Nephron progenitor cell (in vitro differentiated cells): ENCODE measurements at regions not wholly inside any gene's neighbourhood (a gene's known extent, or its start where the extent isn't known, plus 50 kb on each side); places are given as distances from the start of the nearest gene placed in this dataset.

Experiments
- DNase-seq: peaks from one replicate; pipeline ENCODE4 v3.0.0; 2021
- H3K27ac Mint-ChIP-seq: 2 replicates; pipeline ENCODE4 v1.8.0; 2021; ENCODE audit warnings: mild to moderate bottlenecking, moderate library complexity, mixed read lengths
- H3K27me3 Mint-ChIP-seq: 2 replicates; pipeline ENCODE4 v1.8.0; 2021; ENCODE audit warnings: mild to moderate bottlenecking, low read depth, mixed read lengths; ENCODE audit not compliant: poor library complexity
- H3K36me3 Mint-ChIP-seq: 2 replicates; pipeline ENCODE4 v1.8.0; 2021; ENCODE audit warnings: low read depth, mixed read lengths
- H3K4me1 Mint-ChIP-seq: 2 replicates; pipeline ENCODE4 v1.8.0; 2021; ENCODE audit warnings: mixed read lengths
- H3K4me3 Mint-ChIP-seq: 2 replicates; pipeline ENCODE4 v1.8.0; 2021; ENCODE audit warnings: mild to moderate bottlenecking, moderate library complexity, mixed read lengths
- H3K9me3 Mint-ChIP-seq: 2 replicates; pipeline ENCODE4 v1.8.0; 2021; ENCODE audit warnings: mild to moderate bottlenecking, moderate library complexity, mixed read lengths
- TF ChIP-seq, protein P1 (sequence below): fragments of 200-600 bp; sonication (generic); IDR thresholded peaks from 2 replicates; pipeline ENCODE4 v1.5.0; 2021; ENCODE audit warnings: antibody characterized with exemption

DNA sequence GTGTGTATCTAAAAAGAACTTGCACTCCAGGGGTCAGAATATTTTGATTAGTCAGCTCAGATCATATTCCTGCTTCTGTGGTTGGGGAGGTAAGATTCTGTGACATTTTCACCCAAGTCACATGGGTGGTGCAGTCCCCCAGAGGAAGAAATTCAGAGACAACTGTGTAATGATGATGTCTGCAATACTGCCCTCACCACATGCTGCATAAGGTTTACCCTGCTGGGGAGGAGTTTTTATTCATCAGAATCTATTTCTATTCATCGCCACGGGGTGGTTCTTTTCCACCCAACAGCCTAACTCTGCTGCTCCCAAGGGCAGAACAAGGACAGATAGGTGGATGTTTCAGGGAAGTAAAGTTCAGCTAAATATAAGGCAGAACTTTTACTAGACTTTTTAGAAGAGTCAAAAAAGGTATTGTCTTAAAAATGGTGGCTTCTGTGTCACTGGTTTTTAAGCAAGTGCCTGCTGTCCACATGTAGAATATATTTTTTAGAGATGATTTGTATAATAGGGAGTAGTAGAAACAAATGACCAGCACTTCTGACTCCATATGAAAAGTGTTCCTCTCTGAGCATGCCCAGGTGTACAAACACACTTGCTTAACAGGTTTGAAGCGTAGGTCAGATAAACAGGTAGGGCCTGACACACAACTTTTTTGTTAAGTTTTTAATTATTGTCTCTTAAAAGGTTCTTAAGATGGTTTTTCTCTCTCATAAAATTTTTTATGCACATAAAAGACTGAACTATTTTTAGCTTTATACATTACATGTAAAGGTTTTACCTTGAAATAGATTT lies 352.7 kb downstream of the LRRC70 start:
- Mint-ChIP-seq H3K36me3 (no peaks in the 10 kb centered on the region), H3K27me3 (peaks cover 6% of the 10 kb centered on the region), H3K4me1 (peaks cover 11% of the 10 kb centered on the region), H3K9me3 (no peaks in the 10 kb centered on the region), H3K4me3 (no peak overlapping the region), H3K27ac (no peak overlapping the region)
- DNase-seq = no peak
- TF ChIP-seq, protein P1, sequence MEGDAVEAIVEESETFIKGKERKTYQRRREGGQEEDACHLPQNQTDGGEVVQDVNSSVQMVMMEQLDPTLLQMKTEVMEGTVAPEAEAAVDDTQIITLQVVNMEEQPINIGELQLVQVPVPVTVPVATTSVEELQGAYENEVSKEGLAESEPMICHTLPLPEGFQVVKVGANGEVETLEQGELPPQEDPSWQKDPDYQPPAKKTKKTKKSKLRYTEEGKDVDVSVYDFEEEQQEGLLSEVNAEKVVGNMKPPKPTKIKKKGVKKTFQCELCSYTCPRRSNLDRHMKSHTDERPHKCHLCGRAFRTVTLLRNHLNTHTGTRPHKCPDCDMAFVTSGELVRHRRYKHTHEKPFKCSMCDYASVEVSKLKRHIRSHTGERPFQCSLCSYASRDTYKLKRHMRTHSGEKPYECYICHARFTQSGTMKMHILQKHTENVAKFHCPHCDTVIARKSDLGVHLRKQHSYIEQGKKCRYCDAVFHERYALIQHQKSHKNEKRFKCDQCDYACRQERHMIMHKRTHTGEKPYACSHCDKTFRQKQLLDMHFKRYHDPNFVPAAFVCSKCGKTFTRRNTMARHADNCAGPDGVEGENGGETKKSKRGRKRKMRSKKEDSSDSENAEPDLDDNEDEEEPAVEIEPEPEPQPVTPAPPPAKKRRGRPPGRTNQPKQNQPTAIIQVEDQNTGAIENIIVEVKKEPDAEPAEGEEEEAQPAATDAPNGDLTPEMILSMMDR = no peak

DNA sequence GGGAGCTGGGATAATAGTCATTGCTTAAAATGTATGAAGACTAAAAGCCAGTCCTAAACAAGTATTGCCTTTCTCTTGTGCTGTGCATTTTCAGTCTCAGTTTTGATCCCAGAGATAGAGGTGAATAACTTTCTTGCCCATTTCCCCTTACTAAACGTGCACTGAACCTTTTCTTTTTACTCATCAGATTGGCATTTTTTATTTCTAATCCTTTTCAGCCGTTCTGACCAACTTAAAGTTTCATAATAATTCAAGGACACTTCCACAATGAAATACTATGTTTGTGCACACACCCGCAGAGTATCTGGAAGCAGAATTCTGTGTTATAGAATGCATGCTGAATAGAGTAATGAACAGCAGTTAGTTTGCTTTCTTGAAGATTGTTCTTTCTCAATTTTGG lies 343.6 kb downstream of the LRRC70 start:
- no peaks in the 10 kb centered on the region for H3K4me1 Mint-ChIP-seq
- DNase-seq = no peak
- H3K27me3 Mint-ChIP-seq = no peaks in the 10 kb centered on the region
- no peaks in the 10 kb centered on the region for H3K36me3 Mint-ChIP-seq
- H3K27ac Mint-ChIP-seq = no peak overlapping the region
- H3K9me3 Mint-ChIP-seq = no peaks in the 10 kb centered on the region
- no peak overlapping the region for H3K4me3 Mint-ChIP-seq
- TF ChIP-seq, protein P1 = no peak

DNA sequence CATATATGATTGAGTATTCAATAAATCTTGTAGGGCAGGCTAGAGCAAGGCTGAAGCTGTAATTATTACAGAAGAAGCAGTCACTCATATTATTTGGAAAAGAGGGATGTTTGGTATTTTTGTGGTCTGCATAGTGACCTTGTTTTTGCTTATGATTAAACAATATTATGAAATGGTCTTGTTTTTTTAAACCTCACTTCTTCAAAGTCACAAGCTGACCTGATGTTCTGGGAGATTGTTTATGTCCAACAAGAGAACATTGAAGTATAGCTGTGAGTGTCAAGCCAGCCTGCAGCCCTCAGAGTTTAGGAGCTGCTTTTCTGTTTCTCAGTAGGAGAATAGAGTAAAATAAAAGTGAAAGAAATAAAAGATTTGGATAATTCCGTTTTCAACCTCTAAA lies 342.2 kb downstream of the LRRC70 start:
- Mint-ChIP-seq H3K9me3 (no peaks in the 10 kb centered on the region), H3K27me3 (no peaks in the 10 kb centered on the region), H3K4me1 (no peaks in the 10 kb centered on the region), H3K27ac (no peak overlapping the region), H3K4me3 (no peak overlapping the region), H3K36me3 (no peaks in the 10 kb centered on the region)
- TF ChIP-seq, protein P1 = no peak
- no peak for DNase-seq

DNA sequence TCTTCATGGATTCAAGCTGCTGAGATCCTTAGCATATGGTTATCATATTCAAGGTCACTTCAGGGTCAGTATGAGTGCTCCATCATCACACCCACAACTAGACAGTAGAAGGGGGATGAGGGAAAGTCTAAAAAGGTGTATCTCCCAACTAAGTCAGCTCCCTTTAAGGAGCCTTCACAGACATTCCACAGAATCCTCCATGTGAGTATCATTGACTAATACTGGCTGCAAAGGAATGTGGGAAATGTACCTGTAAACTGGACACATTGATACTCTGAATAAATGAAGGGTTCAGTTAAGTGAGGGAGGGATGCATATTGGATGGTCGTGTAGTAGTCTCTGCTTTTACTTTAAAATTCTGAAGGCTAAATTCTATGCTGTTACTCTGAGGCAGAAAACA lies 330.7 kb downstream of the LRRC70 start:
- H3K4me3 Mint-ChIP-seq = no peak overlapping the region

DNA sequence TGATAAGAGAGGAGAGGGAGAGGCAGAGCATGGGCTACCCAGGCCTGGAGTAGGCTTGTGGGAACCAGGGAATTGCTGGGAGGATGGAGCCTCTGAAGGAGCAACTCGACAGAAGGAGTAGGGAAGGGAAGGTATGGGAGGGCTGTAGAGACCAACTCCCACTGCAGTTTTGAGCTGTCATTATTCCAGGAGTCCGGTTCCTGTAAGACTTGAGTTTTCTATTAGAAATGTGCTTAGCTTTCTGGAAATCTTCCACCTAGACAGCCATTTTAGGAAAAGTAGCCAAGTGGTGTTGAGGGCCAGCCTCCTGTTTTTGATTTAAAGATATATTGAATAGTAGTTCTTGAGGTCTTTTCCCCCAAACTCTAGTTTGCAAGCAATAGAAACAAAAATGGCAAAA lies 323.5 kb downstream of the LRRC70 start:
- no peak for DNase-seq
- TF ChIP-seq, protein P1 = no peak
- no peaks in the 10 kb centered on the region for H3K36me3 Mint-ChIP-seq
- no peaks in the 10 kb centered on the region for H3K4me1 Mint-ChIP-seq
- H3K9me3 Mint-ChIP-seq = no peaks in the 10 kb centered on the region
- H3K27me3 Mint-ChIP-seq = no peaks in the 10 kb centered on the region
- H3K27ac Mint-ChIP-seq = no peak overlapping the region
- H3K4me3 Mint-ChIP-seq = no peak overlapping the region

More for the DNA sequence above, 330.7 kb downstream of the LRRC70 start:
- Mint-ChIP-seq H3K27ac (no peak overlapping the region), H3K27me3 (peaks cover 7% of the 10 kb centered on the region), H3K36me3 (no peaks in the 10 kb centered on the region), H3K4me1 (no peaks in the 10 kb centered on the region), H3K9me3 (no peaks in the 10 kb centered on the region)
- DNase-seq = no peak
- TF ChIP-seq, protein P1 = no peak

DNA sequence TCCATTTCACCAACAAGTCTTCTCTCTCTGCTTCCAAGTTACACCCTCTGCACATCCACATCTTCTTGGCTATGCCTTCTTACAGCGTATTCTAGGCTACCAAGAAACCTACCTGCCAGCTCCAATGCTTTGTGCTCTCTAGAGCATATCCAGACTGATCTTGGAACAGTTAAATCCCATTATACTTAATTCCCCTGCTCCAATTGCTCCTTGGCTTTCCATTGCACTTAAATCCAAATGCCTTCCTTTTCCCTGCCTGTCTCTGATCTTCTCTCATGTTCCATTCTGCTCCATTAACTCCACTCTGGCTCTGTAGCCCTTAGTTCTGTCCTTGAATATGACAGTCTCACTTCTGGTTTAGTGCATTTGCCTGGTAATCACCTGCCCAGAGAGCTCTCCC lies 322.4 kb downstream of the LRRC70 start:
- DNase-seq = no peak
- peak overlapping the region; percentile 43 for H3K27ac Mint-ChIP-seq
- H3K36me3 Mint-ChIP-seq = no peaks in the 10 kb centered on the region
- no peaks in the 10 kb centered on the region for H3K27me3 Mint-ChIP-seq
- H3K4me1 Mint-ChIP-seq = no peaks in the 10 kb centered on the region
- H3K4me3 Mint-ChIP-seq = no peak overlapping the region
- H3K9me3 Mint-ChIP-seq = no peaks in the 10 kb centered on the region
- TF ChIP-seq, protein P1 = no peak
